GM23338 (cell line): ENCODE measurements at regions not wholly inside any gene's neighbourhood (a gene's known extent, or its start where the extent isn't known, plus 50 kb on each side); places are given as distances from the start of the nearest gene placed in this dataset.

Experiments
- ATAC-seq: fragments of 200-7000 bp; cut with Tn5 transposase; 3 replicates; pipeline ENCODE4 v1.9.1; 2020
- DNase-seq: peaks from one replicate; pipeline ENCODE4 v3.0.0-alpha.2; 2015; ENCODE audit warnings: low spot score
- H2AFZ ChIP-seq: fragments of 200-600 bp; sonication (generic); 2 replicates; pipeline ENCODE4 v1.8.0; 2016; ENCODE audit warnings: antibody characterized with exemption, mild to moderate bottlenecking, moderate library complexity
- H3F3A ChIP-seq: fragments of 200-600 bp; sonication (generic); replicated peaks from 2 replicates; pipeline ENCODE4 v1.8.0; 2017; ENCODE audit warnings: antibody characterized with exemption, mixed run types, low read depth
- H3K27ac ChIP-seq: fragments of 200-600 bp; sonication (generic); 2 replicates; pipeline ENCODE4 v1.6.1; 2016; ENCODE audit warnings: low read depth
- H3K27me3 ChIP-seq: fragments of 200-600 bp; sonication (generic); 2 replicates; pipeline ENCODE4 v1.8.0; 2016; ENCODE audit warnings: mild to moderate bottlenecking, mixed run types, moderate library complexity; ENCODE audit not compliant: insufficient read depth
- H3K36me3 ChIP-seq: fragments of 200-600 bp; sonication (generic); 2 replicates; pipeline ENCODE4 v1.8.0; 2016; ENCODE audit warnings: mild to moderate bottlenecking; ENCODE audit not compliant: insufficient read depth
- H3K4me1 ChIP-seq: fragments of 200-600 bp; sonication (generic); 2 replicates; pipeline ENCODE4 v1.8.0; 2016; ENCODE audit warnings: mild to moderate bottlenecking, moderate library complexity; ENCODE audit not compliant: insufficient read depth
- H3K4me2 ChIP-seq: fragments of 200-600 bp; sonication (generic); 2 replicates; pipeline ENCODE4 v1.7.1; 2017; ENCODE audit warnings: mixed run types
- H3K4me3 ChIP-seq: fragments of 200-600 bp; sonication (generic); 2 replicates; pipeline ENCODE4 v1.6.1; 2016; ENCODE audit warnings: mixed run types
- H3K79me2 ChIP-seq: fragments of 200-600 bp; sonication (generic); replicated peaks from 2 replicates; pipeline ENCODE4 v1.8.0; 2017; ENCODE audit warnings: mild to moderate bottlenecking; ENCODE audit not compliant: insufficient read depth
- H3K9me2 ChIP-seq: fragments of 200-600 bp; sonication (generic); 2 replicates; pipeline ENCODE4 v1.8.0; 2017; ENCODE audit not compliant: insufficient read depth
- H4K20me1 ChIP-seq: fragments of 200-600 bp; sonication (generic); replicated peaks from 2 replicates; pipeline ENCODE4 v1.8.0; 2017; ENCODE audit warnings: mild to moderate bottlenecking; ENCODE audit not compliant: insufficient read depth
- H3K27ac Mint-ChIP-seq: 2 replicates; pipeline ENCODE4 v1.8.0; 2020; ENCODE audit warnings: inconsistent platforms, mild to moderate bottlenecking, moderate library complexity, mixed read lengths
- H3K27me3 Mint-ChIP-seq: 3 replicates; pipeline ENCODE4 v1.8.0; 2022; ENCODE audit warnings: low read depth, mild to moderate bottlenecking, moderate library complexity, mixed read lengths, inconsistent platforms; ENCODE audit not compliant: insufficient read depth, poor library complexity
- H3K36me3 Mint-ChIP-seq: 3 replicates; pipeline ENCODE4 v1.8.0; 2021; ENCODE audit warnings: low read depth, mild to moderate bottlenecking, inconsistent platforms, moderate library complexity, mixed read lengths
- H3K4me1 Mint-ChIP-seq: 3 replicates; pipeline ENCODE4 v1.8.0; 2020; ENCODE audit warnings: mild to moderate bottlenecking, inconsistent platforms, mixed read lengths
- H3K4me3 Mint-ChIP-seq: 3 replicates; pipeline ENCODE4 v1.8.0; 2021; ENCODE audit warnings: moderate library complexity, mild to moderate bottlenecking, inconsistent platforms, mixed read lengths
- H3K9me3 Mint-ChIP-seq: 3 replicates; pipeline ENCODE4 v1.8.0; 2020; ENCODE audit warnings: moderate library complexity, mild to moderate bottlenecking, inconsistent platforms, mixed read lengths
- CREB1 ChIP-seq: fragments of 250-450 bp; sonication (Bioruptor Pico); IDR thresholded peaks from 2 replicates; pipeline ENCODE4 v1.5.0; 2020; ENCODE audit warnings: low read depth, mild to moderate bottlenecking, moderate library complexity
- ETS1 ChIP-seq: IDR thresholded peaks from 2 replicates; pipeline ENCODE4 v1.6.1; 2016; ENCODE audit warnings: antibody characterized with exemption
- EZH2phosphoT487 ChIP-seq: fragments of 200-600 bp; sonication (generic); IDR thresholded peaks from one replicate; pipeline ENCODE4 v1.8.1; 2018; ENCODE audit warnings: antibody characterized with exemption; ENCODE audit not compliant: unreplicated experiment
- ZNF462 ChIP-seq: fragments of 250-450 bp; sonication (Bioruptor Pico); IDR thresholded peaks from 2 replicates; pipeline ENCODE4 v1.5.0; 2020; ENCODE audit warnings: mild to moderate bottlenecking, moderate library complexity

- TF ChIP-seq CREB1 (CRISPR knock-in tag) = no peak
These were observed 102.2 kb upstream of the MIER3 start (continued) for GRCh38 chr5:57054135-57054534.

GRCh38 chr5:57054671-57055070, 102.7 kb upstream of the MIER3 start:
- H3K36me3 ChIP-seq = no peaks in the 10 kb centered on the region
- H3K9me2 ChIP-seq = peaks cover 7% of the 10 kb centered on the region; the same call in 1 of the 2 replicates
- H3K4me1 ChIP-seq = no peaks in the 10 kb centered on the region
- TF ChIP-seq ETS1 = no peak
- TF ChIP-seq ZNF462 (CRISPR knock-in tag) = no peak
- TF ChIP-seq EZH2phosphoT487 = no peak
- no peak overlapping the region for H3K4me3 ChIP-seq
- H3K27me3 ChIP-seq = no peaks in the 10 kb centered on the region
- no peak overlapping the region for H3K4me2 ChIP-seq
- no peaks in the 10 kb centered on the region for H4K20me1 ChIP-seq
- Mint-ChIP-seq H3K27ac (no peak overlapping the region), H3K27me3 (no peaks in the 10 kb centered on the region), H3K4me3 (no peak overlapping the region), H3K9me3 (no peaks in the 10 kb centered on the region), H3K4me1 (no peaks in the 10 kb centered on the region), H3K36me3 (no peaks in the 10 kb centered on the region)
- H3K79me2 ChIP-seq = no peaks in the 10 kb centered on the region
- no peak overlapping the region for H3K27ac ChIP-seq
- no peak for ATAC-seq
- no peak for DNase-seq
- H2AFZ ChIP-seq = no peak overlapping the region
- no peaks in the 10 kb centered on the region for H3F3A ChIP-seq
